Endothelial cell of umbilical vein (primary cell): ENCODE measurements at regions not wholly inside any gene's neighbourhood (a gene's known extent, or its start where the extent isn't known, plus 50 kb on each side); places are given as distances from the start of the nearest gene placed in this dataset.

Experiments
- BruUV-seq: library from RNA; stranded (reverse); fragments of 400-500 nt; replicated peaks from 2 replicates; lab custom pipeline; 2021; lab: Mats Ljungman, UMichigan
- CTCF ChIA-PET: fragments of 300-600, 350-600 bp; sonication (Branson Sonifier 250); formaldehyde crosslinking; loops from one replicate; lab custom pipeline; 2021; ENCODE audit warnings: antibody characterized with exemption, inconsistent platforms; lab: Charles Lee
- POLR2A ChIA-PET: fragments of 300-600, 350-600 bp; sonication (Branson Sonifier 250); formaldehyde crosslinking; loops from one replicate; lab custom pipeline; 2021; ENCODE audit warnings: antibody characterized with exemption, inconsistent platforms; lab: Charles Lee
- DNase-seq: peaks from one replicate; pipeline ENCODE4 v3.0.0-alpha.2; 2011; ENCODE audit warnings: low read depth, low spot score
- FAIRE-seq: peaks from 2 replicates; lab custom pipeline; 2011; peaks lifted over from hg19 to GRCh38; lab: Jason Lieb, UNC
- H2AFZ ChIP-seq: 2 replicates; pipeline ENCODE4 v1.6.0; 2012; ENCODE audit warnings: low read depth, low read length, control low read depth, inconsistent platforms
- H3K27ac ChIP-seq: 2 replicates; pipeline ENCODE4 v1.5.1; 2011; ENCODE audit warnings: low read depth, mild to moderate bottlenecking, control low read depth, low read length, moderate library complexity; ENCODE audit not compliant: insufficient read depth
- H3K27me3 ChIP-seq, 2 experiments: 2 replicates each; pipeline versions ENCODE4 v1.6.0 to v1.6.1; 2011; ENCODE audit warnings: low read length in 2 of 2, mixed read lengths in 1 of 2; ENCODE audit not compliant: control insufficient read depth in 2 of 2, insufficient read depth in 2 of 2
- H3K36me3 ChIP-seq, 2 experiments: 2 replicates in 1 of 2; 3 replicates in 1 of 2; pipeline ENCODE4 v1.5.1; 2011; ENCODE audit warnings: low read length in 2 of 2, mild to moderate bottlenecking in 1 of 2, moderate library complexity in 1 of 2; ENCODE audit not compliant: control insufficient read depth in 2 of 2, insufficient read depth in 2 of 2; ENCODE audit errors: extremely low read depth in 1 of 2
- H3K4me1 ChIP-seq: 3 replicates; pipeline ENCODE4 v1.5.1; 2011; ENCODE audit warnings: mild to moderate bottlenecking, low read length; ENCODE audit not compliant: control insufficient read depth, insufficient read depth; ENCODE audit errors: extremely low read depth
- H3K4me2 ChIP-seq: 2 replicates; pipeline ENCODE4 v1.6.1; 2011; ENCODE audit warnings: low read length, control low read depth, mixed read lengths; ENCODE audit not compliant: insufficient read depth
- H3K4me3 ChIP-seq, 3 experiments: fragments of 200-600 bp in 1 of 3; sonication (generic), shearing (Covaris generic) in 1 of 3; replicated peaks in 1 of 3; 2 replicates each; pipeline ENCODE4 v1.5.1; 2011 to 2016; ENCODE audit warnings: control low read depth in 3 of 3, low read length in 3 of 3, mild to moderate bottlenecking in 2 of 3, inconsistent platforms in 1 of 3, low read depth in 1 of 3, moderate library complexity in 1 of 3; ENCODE audit not compliant: insufficient read depth in 1 of 3
- H3K79me2 ChIP-seq: 2 replicates; pipeline ENCODE4 v1.6.0; 2012; ENCODE audit warnings: low read length, inconsistent platforms; ENCODE audit not compliant: control insufficient read depth, insufficient read depth
- H3K9ac ChIP-seq: replicated peaks from 2 replicates; pipeline ENCODE3; 2011; ENCODE audit warnings: low read length, control low read depth; ENCODE audit not compliant: insufficient read depth; ENCODE audit errors: extremely low read depth
- H3K9me1 ChIP-seq: replicated peaks from 3 replicates; pipeline ENCODE4 v1.6.0; 2011; ENCODE audit warnings: mild to moderate bottlenecking, low read length; ENCODE audit not compliant: control insufficient read depth, insufficient read depth; ENCODE audit errors: extremely low read depth
- H3K9me3 ChIP-seq: replicated peaks from 2 replicates; pipeline ENCODE4 v1.5.1; 2012; ENCODE audit warnings: low read length, inconsistent platforms; ENCODE audit not compliant: control insufficient read depth, insufficient read depth
- H4K20me1 ChIP-seq: replicated peaks from 2 replicates; pipeline ENCODE3; 2011; ENCODE audit warnings: mild to moderate bottlenecking, low read length; ENCODE audit not compliant: control insufficient read depth, insufficient read depth; ENCODE audit errors: extremely low read depth
- EZH2 ChIP-seq: IDR thresholded peaks from 2 replicates; pipeline ENCODE4 v1.6.1; 2012; ENCODE audit warnings: borderline replicate concordance, low read depth, mild to moderate bottlenecking, moderate library complexity, low read length, inconsistent platforms; ENCODE audit not compliant: severe bottlenecking
- FOS ChIP-seq: IDR thresholded peaks from 2 replicates; pipeline ENCODE4 v1.6.1; 2011; ENCODE audit warnings: mild to moderate bottlenecking, low read length, moderate library complexity, borderline replicate concordance; ENCODE audit not compliant: insufficient read depth
- GATA2 ChIP-seq: IDR thresholded peaks from 2 replicates; pipeline ENCODE4 v1.7.0; 2011; ENCODE audit warnings: low read depth, mild to moderate bottlenecking, moderate library complexity, mixed read lengths, low read length; ENCODE audit not compliant: insufficient read length, insufficient read depth
- JUN ChIP-seq: IDR thresholded peaks from 2 replicates; pipeline ENCODE4 v1.6.1; 2011; ENCODE audit warnings: borderline replicate concordance, low read depth; ENCODE audit not compliant: insufficient read length, insufficient read depth
- MYC ChIP-seq: IDR thresholded peaks from one replicate; pipeline ENCODE4 v1.6.1; 2011; ENCODE audit warnings: mild to moderate bottlenecking, low read depth, low read length
- POLR2A ChIP-seq: IDR thresholded peaks from 2 replicates; pipeline ENCODE4 v1.6.1; 2012; ENCODE audit warnings: low read depth, mild to moderate bottlenecking, control low read depth, low read length
- POLR2AphosphoS5 ChIP-seq: IDR thresholded peaks from 2 replicates; pipeline ENCODE4 v1.6.1; 2012; ENCODE audit warnings: low read depth, mild to moderate bottlenecking, control low read depth, low read length, moderate library complexity; ENCODE audit not compliant: insufficient read depth
- dilution Hi-C: fragments of 300-500 bp; cut with MboI; formaldehyde crosslinking; loops from one replicate; pipeline ENCODE4 v1.15.0; 2019; ENCODE audit warnings: low sequenced_read_pairs; ENCODE audit not compliant: extremely low pct_ligation_motif_present
- intact Hi-C: fragments of 100-400 bp; cut with micrococcal nuclease; formaldehyde crosslinking; loops from one replicate; pipeline ENCODE4 v1.10.0; 2022
- TF ChIP-seq, protein P1 (sequence below), 2 donors: IDR thresholded peaks; 1 replicate in 1 of 2; 2 replicates in 1 of 2; pipeline ENCODE4 v1.5.1; 2011; ENCODE audit warnings: low read length in 2 of 2, mild to moderate bottlenecking in 2 of 2, moderate library complexity in 2 of 2, control low read depth in 1 of 2, inconsistent platforms in 1 of 2, low read depth in 1 of 2; ENCODE audit not compliant: insufficient read depth in 1 of 2; ENCODE audit errors: extremely low read depth in 1 of 2
- TF ChIP-seq, protein P2 (sequence below): IDR thresholded peaks from 2 replicates; pipeline ENCODE4 v1.6.1; 2011; ENCODE audit not compliant: insufficient read depth, insufficient read length

DNA sequence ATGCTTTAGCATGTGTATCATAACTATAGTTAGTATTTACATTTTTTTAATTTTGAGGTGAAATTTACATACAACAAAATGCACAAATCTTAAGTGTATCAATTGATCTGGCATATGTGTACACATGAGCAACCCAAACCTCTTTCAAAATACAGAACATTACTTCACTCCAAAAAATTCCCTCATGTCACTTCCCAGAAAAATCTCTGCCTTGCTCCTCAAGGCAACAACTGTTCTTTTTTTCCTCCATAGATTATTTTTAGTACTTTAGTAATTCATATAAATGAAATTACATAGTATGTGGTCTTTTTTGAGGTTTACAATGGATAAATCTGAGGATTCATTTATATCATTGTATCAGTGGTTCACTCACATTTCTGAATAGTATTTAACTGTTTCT is 84.9 kb downstream of the TRIM42 start:
- dilution Hi-C loops (no loop called here), intact Hi-C loops (no loop called here)
- ChIA-PET CTCF (no interaction called here), POLR2A (no interaction called here)
- BruUV-seq = no TSS peak
- H3K9me3 ChIP-seq = no peaks in the 10 kb centered on the region
- no peaks in the 10 kb centered on the region for H3K79me2 ChIP-seq
- no peak for FAIRE-seq
- no peak overlapping the region for H3K9ac ChIP-seq
- H3K4me3 ChIP-seq = no peak overlapping the region
- no peaks in the 10 kb centered on the region for H3K9me1 ChIP-seq
- TF ChIP-seq, protein P1, sequence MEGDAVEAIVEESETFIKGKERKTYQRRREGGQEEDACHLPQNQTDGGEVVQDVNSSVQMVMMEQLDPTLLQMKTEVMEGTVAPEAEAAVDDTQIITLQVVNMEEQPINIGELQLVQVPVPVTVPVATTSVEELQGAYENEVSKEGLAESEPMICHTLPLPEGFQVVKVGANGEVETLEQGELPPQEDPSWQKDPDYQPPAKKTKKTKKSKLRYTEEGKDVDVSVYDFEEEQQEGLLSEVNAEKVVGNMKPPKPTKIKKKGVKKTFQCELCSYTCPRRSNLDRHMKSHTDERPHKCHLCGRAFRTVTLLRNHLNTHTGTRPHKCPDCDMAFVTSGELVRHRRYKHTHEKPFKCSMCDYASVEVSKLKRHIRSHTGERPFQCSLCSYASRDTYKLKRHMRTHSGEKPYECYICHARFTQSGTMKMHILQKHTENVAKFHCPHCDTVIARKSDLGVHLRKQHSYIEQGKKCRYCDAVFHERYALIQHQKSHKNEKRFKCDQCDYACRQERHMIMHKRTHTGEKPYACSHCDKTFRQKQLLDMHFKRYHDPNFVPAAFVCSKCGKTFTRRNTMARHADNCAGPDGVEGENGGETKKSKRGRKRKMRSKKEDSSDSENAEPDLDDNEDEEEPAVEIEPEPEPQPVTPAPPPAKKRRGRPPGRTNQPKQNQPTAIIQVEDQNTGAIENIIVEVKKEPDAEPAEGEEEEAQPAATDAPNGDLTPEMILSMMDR (IDR thresholded peaks at IDR 0.05; ENCODE audit: extremely low read depth in 1 of 2, insufficient read depth in 1 of 2, low read depth in 1 of 2, low read length in 2 of 2) = no peak
- no peak for TF ChIP-seq GATA2
- no peak for TF ChIP-seq EZH2
- TF ChIP-seq, protein P2, sequence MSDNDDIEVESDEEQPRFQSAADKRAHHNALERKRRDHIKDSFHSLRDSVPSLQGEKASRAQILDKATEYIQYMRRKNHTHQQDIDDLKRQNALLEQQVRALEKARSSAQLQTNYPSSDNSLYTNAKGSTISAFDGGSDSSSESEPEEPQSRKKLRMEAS = no peak
- TF ChIP-seq JUN = no peak
- TF ChIP-seq POLR2A = no peak
- TF ChIP-seq FOS = no peak
- no peak for TF ChIP-seq MYC
- no peak for TF ChIP-seq POLR2AphosphoS5
- H2AFZ ChIP-seq = no peak overlapping the region
- H3K36me3 ChIP-seq = no peaks in the 10 kb centered on the region
- no peak for DNase-seq
- H3K27me3 ChIP-seq = no peaks in the 10 kb centered on the region
- no peak overlapping the region for H3K27ac ChIP-seq
- no peak overlapping the region for H3K4me2 ChIP-seq
- no peaks in the 10 kb centered on the region for H3K4me1 ChIP-seq
- H4K20me1 ChIP-seq = no peaks in the 10 kb centered on the region
